GM21367 (cell line): ENCODE measurements at regions not wholly inside any gene's neighbourhood (a gene's known extent, or its start where the extent isn't known, plus 50 kb on each side); places are given as distances from the start of the nearest gene placed in this dataset.

Source experiments
- ATAC-seq: cut with Tn5 transposase; IDR thresholded peaks from one replicate; pipeline ENCODE4 v1.9.1; 2021; ENCODE audit not compliant: unreplicated experiment

DNA sequence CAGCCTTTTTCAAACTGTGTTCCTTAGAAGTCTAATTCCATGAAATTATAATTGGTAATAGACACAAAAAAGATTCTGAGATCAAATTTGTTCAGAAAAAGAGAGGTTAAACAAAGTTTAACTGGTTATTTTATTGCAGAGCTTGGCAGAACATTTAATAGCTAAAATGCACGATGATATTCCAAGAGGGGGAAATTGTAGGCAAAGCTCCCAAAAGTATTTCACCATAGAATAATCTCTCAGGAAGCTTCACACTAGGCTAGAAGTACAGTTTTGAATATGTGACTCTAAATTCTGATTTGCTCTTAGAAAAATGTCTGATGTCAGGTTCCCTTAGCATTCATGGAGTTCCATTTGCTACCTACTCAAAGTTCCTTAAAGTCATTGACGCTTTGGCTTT is 292.4 kb upstream of the SETBP1 start:
- no peak for ATAC-seq

DNA sequence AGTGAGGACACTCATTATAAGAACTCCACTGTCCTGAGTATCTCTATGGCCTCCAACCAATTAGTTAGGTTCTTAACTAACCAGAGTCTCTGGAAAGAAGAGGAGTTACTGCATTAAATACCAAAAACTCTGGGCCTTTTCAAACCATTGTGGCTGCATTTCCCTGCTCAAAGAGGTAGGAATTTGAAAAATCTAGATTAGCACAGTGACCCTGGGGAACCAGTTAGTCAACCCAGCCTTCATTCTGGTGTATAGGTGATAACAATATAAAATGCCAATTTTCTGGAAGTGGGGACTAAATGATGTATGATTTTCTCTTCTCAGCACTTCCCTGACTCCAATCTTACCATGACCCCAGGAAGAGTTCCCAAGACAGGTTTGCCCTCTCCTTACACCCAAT is 287.8 kb upstream of the SETBP1 start:
- ATAC-seq = no peak

DNA sequence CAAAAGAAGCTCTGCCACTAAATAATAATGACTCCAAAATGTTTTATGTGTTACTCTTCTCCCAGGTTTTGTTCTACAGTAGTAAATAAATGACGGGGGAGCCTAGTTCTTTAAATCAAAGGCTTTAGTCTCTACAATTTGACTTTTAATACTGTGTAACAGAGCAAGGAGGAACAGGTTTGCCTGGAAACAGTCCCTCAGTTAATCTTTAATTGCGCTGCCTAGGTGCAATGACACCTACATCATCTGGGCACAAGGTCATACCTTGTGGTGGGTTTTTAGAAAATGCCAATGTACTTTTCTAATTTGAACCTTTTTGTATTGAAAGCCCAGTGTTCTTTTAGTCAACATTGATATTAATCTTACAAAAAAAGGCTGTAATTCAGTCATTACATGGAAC is 287.3 kb upstream of the SETBP1 start:
- no peak for ATAC-seq

DNA sequence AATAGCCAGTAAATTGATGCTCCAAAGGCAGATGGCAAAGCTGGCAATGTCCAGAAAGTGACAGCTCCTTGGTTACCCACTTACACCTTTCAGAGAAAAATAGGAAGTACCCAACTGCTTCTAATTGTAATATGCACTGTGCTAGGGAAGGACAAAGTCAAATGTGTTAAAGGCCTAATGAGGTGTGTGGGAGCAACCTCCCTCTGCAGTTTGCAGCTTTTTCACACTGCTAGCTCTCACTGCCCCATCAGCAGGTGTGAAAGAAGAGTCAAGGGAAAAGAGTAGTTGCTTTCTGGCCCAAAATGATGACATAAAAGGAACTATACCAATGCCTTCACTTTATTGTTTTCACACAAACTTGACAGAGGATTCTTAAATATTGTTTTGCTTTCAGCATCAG is 284.1 kb upstream of the SETBP1 start:
- no peak for ATAC-seq

DNA sequence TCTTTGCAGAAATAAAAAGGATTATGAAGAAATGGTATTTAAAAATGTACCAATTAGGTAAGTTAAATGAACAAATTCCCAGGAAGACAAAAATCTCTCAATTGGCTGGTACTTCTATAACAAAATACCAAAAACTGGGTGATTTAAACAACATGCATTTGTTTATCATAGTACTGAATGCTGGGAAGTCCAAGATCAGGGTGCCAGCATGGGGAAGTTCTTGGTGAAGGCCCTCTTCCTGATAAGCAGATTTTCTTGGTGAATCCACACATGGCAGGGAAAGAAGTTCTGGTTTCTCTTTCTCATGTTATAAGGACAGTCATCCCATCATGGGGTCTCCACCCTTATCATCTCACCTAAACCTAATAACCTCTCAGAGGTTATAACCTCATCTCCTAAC is 271.6 kb upstream of the SETBP1 start:
- ATAC-seq = no peak

DNA sequence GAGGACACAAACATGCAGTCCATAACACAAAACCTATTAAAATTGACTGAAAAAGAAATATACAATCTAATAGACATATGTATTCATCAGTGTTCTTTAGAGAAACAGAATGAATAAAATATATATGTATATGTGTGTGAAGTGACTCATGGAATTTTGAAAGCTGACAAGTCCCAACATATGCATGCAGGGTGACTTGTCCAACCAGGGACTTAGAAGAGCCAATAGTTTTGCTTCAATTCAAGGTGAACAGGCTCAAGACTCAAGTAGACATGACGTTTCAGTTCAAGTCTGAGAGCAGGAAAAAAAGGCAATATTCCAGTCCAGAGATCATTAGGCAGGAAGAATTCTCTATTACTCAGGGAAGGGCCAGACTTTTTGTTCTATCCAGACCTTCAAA is 271.2 kb upstream of the SETBP1 start:
- ATAC-seq = no peak

DNA sequence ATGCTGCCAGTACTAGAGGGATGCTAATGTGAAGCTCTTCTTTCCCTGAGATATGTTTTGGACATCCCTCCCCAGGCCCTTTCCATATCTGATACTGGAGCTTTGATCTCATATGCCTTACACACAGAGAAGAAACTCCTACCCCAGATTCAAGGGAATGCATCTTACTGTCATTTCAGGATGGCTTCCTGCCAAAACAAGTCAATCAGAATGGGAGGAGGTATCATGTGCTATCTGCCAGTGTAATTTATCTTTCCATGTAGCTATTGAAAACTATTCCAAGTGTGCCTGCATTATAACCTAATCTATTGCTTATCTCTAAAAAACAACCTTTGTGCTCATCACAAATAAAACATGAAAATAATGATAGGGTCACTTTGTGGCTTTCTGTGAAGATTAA is 269.9 kb upstream of the SETBP1 start:
- no peak for ATAC-seq

DNA sequence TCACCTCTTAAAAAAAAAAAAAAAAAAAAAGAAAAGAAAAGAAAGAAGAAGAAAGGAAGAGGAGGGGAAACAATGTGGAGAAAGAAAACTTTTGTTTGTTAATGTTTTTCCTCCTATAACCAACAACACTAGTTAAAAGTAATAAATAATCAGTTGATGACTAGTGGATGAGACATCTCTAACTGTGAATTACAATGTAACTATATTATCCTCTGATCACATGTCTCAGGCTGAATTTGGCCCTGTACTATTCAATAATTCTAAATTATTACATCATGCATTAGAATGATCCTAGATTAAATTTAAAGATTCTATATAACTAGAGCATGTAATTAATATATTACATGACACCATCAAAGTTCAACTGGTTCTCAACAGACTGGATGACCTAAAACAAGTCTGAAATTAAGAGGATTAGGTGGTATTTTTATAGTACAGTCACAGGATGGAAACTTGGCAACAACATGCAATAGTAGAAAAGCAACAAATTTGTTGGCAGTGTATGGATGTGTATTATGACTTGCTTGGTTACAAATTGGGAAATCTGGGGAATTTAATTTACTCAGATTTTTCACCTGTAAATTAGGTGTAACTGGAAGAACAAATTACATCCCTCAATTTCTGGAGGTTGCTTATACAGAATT is 269.3 kb upstream of the SETBP1 start:
- no peak for ATAC-seq

DNA sequence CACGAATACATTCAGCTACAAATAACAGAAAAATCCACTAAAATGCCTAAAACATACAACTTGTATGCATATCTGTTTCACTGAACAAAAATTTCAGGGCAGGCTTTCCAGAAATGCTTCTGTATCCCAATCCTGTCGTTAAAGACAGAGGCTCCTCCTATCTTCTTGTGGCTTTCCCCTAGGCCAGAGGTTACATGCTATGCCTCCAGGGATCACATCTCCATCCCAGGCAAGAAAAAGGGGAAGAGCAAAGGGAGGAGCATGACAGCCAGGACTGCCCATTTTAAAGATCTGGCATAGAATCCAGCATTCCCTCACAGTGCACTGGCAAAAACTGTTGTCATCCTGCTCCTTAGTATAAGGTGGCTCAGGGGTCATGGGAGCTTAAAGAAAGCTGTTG is 268.7 kb upstream of the SETBP1 start:
- no peak for ATAC-seq

DNA sequence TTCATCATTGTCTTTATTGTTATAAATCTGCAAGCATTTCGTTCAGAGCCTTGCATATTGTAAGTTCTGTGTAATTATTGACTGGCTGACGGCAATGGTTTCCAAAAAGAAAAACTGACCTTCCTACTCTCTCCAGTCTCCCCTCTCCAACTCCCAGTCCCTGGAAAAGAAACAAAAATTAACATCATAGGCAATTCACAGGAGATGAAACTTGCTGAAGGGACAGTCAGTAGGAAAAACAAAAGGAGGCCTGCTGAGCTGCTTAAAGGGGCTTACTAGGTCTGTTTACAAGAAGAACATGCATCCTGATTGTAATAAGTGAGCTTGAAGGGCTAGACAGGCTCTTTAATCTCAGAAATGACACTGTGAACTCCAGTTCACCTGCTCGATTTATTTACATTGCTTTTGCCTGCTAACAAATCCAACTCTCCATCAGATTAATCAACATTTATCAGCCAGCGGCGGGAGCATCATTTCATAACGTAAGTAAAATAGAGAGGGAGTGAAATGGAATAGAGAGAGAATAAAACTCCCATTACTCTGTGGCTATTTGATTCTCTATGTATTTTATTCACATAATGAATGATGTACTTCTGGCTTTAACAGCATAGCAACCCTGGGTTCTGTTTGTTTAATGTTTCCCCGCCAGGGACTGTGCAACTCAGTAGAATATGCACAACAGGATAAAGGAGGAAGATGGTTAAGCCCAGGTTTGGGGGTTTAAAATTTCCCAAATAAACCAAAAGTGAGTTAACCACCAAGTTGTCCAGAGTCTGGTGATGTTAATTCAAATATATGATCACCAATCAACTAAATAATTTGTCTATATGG is 256.7 kb upstream of the SETBP1 start:
- no peak for ATAC-seq

DNA sequence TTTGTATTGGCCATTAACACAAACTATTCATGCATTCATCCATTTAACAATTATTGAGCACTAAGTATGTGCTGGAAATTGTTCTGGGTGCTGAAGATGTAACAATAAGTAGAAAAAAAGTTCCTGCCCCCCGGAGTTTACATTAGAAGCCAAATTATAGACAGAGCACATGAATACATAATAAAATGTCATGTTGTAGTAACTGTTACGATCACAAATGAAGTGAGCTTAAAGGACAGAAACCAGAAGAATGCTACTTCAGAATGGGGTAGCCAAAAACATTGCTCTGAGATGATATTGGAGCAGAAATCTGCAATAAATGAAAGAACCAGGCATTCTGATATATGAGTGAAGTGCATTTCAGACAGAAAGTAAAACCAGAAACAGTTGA is 256.0 kb upstream of the SETBP1 start:
- ATAC-seq = no peak

DNA sequence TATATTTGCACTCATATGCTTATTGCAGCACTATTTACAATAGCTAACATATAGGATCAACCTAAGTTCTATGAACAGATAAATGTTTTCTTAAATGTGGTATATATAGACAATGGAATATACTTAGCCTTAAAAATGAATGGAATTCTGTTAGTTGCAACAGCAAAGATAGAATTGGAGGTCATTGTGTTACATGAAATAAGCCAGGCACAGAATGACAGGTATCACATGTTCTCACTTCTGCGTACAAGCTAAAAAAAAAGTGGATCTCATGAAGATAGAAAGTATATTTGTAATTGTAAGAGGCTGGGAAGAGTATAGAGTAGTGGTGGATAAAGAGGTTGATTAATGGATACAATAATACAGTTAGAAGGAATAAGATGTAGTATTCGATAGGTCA is 255.5 kb upstream of the SETBP1 start:
- no peak for ATAC-seq

DNA sequence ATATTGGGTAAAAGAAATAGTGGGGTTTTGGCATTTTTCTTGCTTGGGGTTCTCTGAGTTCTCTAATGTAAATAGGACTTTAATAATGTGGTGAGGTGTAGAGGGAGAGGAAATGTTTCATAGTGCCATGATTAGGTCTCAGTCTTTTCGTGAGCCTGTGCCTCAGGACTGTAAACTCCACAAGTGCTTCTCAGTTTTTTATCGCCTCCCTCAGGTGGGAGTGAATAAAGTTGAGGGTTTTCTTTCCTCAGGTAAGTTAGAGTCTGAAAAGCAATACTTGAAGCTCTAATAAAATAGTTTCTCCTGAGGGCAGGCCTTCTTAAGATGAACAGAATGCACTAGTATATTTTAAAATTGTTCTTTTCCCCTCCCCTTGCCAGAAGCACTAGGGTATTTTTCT is 243.1 kb upstream of the SETBP1 start:
- ATAC-seq = no peak

DNA sequence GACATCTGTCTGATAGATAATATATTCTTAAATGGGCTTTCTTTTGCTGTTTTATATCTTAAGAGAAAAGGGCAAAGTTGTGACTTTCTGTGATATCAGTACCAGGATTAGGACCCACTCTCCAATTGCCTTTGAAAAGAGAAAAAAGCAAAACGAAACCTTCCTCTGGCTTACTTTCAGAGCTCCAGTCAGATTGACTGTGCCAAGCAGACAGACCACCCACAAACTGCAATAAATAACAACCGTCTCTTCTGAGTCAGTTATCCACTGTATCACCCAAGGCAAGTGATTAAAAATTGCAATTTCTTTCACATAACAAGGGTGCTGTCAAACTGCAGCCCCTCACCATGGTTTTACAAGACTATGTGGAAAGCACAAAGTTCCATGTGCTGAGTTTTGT is 230.5 kb upstream of the SETBP1 start:
- no peak for ATAC-seq

DNA sequence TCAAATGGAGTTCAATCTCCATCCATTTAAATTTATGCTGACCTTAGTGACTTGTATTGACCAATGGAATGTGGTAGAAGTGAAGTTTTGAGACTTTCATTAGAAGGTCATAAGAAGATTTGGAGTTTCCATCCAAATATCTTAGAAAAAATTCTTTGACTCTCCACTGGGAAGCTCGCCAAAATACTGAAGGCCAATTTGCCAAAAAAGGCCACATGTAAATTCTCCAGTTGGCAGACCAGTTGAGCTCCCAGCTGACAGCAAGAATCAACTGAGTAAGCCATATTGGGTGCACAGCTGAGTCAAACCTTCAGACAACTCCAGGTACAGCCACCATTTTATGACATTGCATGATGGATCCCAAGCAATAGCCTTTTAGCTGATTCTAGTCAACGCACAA is 228.3 kb upstream of the SETBP1 start:
- no peak for ATAC-seq

DNA sequence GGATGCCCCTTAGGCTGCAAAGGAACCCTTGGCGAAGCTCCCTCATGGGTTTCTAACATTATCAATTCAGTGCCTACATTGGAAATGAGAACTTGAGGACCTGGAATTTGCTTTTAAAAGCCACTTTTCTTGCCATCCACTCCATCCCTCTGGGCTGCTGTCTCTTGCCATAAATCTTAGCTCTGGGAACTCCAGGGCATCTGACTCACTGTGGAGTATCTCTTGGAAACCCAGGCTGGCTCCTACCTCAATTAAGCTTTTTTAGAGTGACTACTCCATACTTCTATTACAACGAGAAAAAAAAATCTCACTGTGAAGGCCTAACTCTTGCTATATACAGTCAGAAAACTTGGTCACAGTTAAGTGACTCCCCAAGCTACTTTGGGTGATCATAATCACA is 227.2 kb upstream of the SETBP1 start:
- no peak for ATAC-seq

DNA sequence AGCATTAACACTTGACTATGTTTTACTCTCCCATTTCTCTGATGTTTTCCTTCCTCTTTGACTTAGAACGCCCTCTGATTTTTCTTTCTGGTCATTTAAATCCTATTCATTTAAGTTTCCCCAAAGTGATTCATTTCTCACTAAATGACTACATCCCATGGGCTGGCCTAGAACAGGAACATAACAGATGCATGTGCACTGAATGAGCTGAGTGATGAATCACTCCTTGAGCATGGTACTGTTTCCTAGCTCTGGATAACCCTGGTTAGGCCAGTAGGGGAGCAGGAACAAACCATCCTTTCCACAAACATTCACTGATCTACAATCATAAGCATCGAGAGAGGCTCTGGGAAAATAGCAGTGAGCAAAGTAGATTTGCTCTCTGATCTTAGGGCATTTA is 221.9 kb upstream of the SETBP1 start:
- ATAC-seq = no peak

DNA sequence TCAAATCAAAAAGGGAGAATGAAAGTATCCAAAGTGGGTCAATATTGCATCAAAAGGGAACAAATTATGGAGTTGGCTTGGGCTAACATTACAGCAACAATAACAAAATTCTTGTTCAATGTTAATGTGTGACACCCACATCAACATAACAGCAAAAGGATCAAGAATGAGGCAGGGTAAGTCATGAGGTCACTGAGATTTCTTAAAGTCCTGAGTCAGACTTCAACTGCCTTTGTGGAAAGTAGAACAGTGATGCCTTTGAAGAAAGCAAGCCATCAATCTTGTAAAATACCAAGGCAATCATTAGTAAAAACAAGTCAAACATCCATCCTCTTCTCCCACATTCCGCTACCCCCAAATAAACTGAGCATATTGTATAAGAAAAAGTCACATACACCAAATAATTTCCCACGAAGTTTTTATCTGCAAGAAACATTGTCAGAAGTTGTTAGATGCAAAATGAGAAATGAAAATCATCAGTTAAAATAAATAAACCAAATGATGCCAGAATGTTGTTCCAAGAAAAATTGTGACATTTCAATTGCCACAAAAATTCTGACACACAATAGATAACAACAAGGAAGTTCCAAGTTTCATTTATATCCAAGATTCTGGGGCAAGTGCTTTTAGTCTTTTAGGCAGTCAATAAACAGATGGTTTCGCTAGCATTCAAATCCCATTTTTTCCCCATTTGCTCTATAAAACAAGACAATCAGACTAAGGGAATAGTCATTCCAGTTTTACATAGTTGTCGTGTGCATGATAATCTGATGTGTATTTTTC is 216.1 kb upstream of the SETBP1 start:
- no peak for ATAC-seq

DNA sequence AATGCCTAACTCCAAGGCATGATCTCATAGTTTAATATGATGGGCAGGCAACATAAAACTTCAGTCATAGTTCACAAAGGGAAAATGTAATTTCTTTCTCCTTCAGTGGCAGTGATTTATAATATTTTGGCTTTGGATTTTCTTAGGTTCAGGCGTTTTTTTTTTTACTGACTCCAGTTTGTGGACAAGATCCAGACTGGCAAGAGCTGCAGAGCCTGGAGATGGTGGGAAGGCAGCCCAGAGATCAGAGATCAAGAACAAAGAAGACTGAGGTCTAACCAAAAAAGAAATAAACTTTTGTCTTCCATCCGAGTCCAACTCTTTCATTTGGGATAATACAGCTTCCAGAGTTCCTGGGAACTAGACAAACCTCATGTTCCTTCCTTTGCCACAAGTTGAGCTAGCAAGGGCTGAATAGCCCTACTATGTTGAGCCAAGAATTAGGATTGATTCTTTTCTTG is 215.3 kb upstream of the SETBP1 start:
- no peak for ATAC-seq

DNA sequence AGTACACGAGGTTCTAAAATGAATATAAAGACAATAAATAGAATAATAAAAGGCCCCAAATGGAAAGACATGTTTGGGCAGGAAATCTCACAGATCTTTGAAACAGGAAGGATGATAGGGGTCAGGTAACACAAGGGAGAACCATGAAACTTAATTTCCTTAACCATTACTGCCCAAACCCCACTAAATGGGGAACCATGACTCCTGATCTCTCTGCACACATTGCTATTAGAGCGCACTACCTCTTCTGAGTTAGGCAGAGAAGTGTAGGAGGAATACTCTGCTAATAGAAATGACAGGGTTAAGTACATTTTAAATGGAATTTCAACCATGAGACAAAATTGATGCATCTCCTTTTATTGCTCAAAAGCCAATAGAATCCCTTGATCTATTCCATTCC is 213.7 kb upstream of the SETBP1 start:
- ATAC-seq = no peak

DNA sequence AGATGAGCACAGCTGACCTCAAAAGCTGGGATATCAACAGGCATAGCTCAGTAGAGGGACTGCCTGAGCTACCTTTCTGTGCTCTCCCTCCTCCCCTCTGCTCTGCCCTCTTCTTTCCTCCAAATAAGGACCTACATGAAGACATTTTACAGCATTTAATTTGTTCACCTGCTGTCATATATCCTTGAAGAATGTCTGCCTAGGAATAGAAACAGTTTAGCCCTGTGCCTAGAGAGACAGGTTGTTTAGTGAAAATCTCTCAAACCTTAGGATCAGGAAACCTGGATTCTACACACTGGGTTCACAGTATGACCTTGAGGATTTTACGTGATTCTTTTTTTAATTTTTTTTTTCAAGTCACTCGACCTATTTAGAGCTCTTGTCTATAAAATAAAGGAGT is 213.0 kb upstream of the SETBP1 start:
- ATAC-seq = no peak
